Natural killer cell (primary cell): ENCODE measurements at regions not wholly inside any gene's neighbourhood (a gene's known extent, or its start where the extent isn't known, plus 50 kb on each side); places are given as distances from the start of the nearest gene placed in this dataset.

Source experiments
- ATAC-seq, 3 donors: fragments of 150-1000 bp in 2 of 3; fragments of 200-7000 bp in 1 of 3; cut with Tn5 transposase; 1 replicate in 1 of 3; 2 replicates in 2 of 3; pipeline ENCODE4 v1.10.0; 2021; ENCODE audit warnings: mild to moderate bottlenecking in 2 of 3, moderate library complexity in 2 of 3
- DNase-seq, 2 donors: peaks; one replicate each; pipeline versions ENCODE4 v3.0.0 to v3.0.0-alpha.2; 2013 to 2021; ENCODE audit warnings: mixed read lengths in 1 of 2
- H3K27ac ChIP-seq: one replicate; pipeline ENCODE4 v1.5.1; 2013; ENCODE audit warnings: mild to moderate bottlenecking, low read length
- H3K27me3 ChIP-seq: one replicate; pipeline ENCODE4 v1.6.1; 2013; ENCODE audit warnings: low read length; ENCODE audit not compliant: control insufficient read depth, insufficient read depth
- H3K36me3 ChIP-seq: one replicate; pipeline ENCODE4 v1.6.1; 2013; ENCODE audit warnings: low read length; ENCODE audit not compliant: control insufficient read depth, insufficient read depth
- H3K4me1 ChIP-seq: one replicate; pipeline ENCODE4 v1.6.1; 2013; ENCODE audit warnings: low read length; ENCODE audit not compliant: control insufficient read depth, insufficient read depth
- H3K4me3 ChIP-seq: one replicate; pipeline ENCODE4 v1.5.1; 2013; ENCODE audit warnings: low read length
- H3K9me3 ChIP-seq: one replicate; pipeline ENCODE4 v1.6.1; 2013; ENCODE audit warnings: low read length; ENCODE audit not compliant: control insufficient read depth, insufficient read depth
- H3K27ac Mint-ChIP-seq, 2 donors: one replicate each; pipeline ENCODE4 v1.8.0; 2022; ENCODE audit warnings: mild to moderate bottlenecking in 2 of 2, mixed read lengths in 2 of 2, moderate library complexity in 1 of 2
- H3K27me3 Mint-ChIP-seq, 2 donors: one replicate each; pipeline ENCODE4 v1.8.0; 2022; ENCODE audit warnings: low read depth in 2 of 2, mixed read lengths in 2 of 2
- H3K36me3 Mint-ChIP-seq: one replicate; pipeline ENCODE4 v1.8.0; 2022; ENCODE audit warnings: mixed read lengths
- H3K4me1 Mint-ChIP-seq, 2 donors: one replicate each; pipeline ENCODE4 v1.8.0; 2022; ENCODE audit warnings: mixed read lengths in 2 of 2
- H3K4me3 Mint-ChIP-seq: one replicate; pipeline ENCODE4 v1.8.0; 2022; ENCODE audit warnings: mild to moderate bottlenecking, moderate library complexity, mixed read lengths
- H3K9me3 Mint-ChIP-seq, 2 donors: one replicate each; pipeline ENCODE4 v1.8.0; 2022; ENCODE audit warnings: mixed read lengths in 2 of 2
- CTCF ChIP-seq: fragments of 200-600 bp; IDR thresholded peaks from one replicate; pipeline ENCODE4 v1.8.0; 2022; ENCODE audit warnings: antibody characterized with exemption
- WGBS: methylation state at CpG from one replicate; pipeline ENCODE4 v1.1.7; 2013; ENCODE audit warnings: missing lambda C conversion rate; ENCODE audit not compliant: insufficient coverage; 5-methylcytosine and 5-hydroxymethylcytosine counted together
- intact Hi-C: fragments of 100-400 bp; cut with micrococcal nuclease; formaldehyde crosslinking; loops from one replicate; pipeline ENCODE4 v1.14.2; 2022

GRCh38 chr7:131061818-131062217, 265.9 kb upstream of the MKLN1 start:
- H3K27ac Mint-ChIP-seq, result peak overlapping the region in 1 of 2 donors; percentile 96
- H3K9me3 ChIP-seq, result no peaks in the 10 kb centered on the region
- H3K36me3 Mint-ChIP-seq, result no peaks in the 10 kb centered on the region
- intact Hi-C loops, result no loop called here
- no peak overlapping the region for H3K4me3 ChIP-seq
- peaks cover 30% of the 10 kb centered on the region for H3K4me1 ChIP-seq
- WGBS, result 97% methylated on average over 3 of the region's 4 CpGs
- H3K27ac ChIP-seq, result no peak overlapping the region
- H3K36me3 ChIP-seq, result peaks cover 2% of the 10 kb centered on the region
- no peaks in the 10 kb centered on the region for H3K27me3 ChIP-seq
- no peak for TF ChIP-seq CTCF
- H3K4me1 Mint-ChIP-seq, result peaks cover 62 to 77% of the 10 kb centered on the region in 2 donors
- DNase-seq, result no peak
- ATAC-seq, result no peak
- H3K4me3 Mint-ChIP-seq, result no peak overlapping the region
- no peaks in the 10 kb centered on the region for H3K27me3 Mint-ChIP-seq
- no peaks in the 10 kb centered on the region for H3K9me3 Mint-ChIP-seq

GRCh38 chr7:131066635-131067034, 261.0 kb upstream of the MKLN1 start:
- Mint-ChIP-seq H3K4me1 (peaks cover 57 to 62% of the 10 kb centered on the region in 2 donors), H3K36me3 (peaks cover 9% of the 10 kb centered on the region), H3K4me3 (peak overlapping the region; percentile 25), H3K27me3 (no peaks in the 10 kb centered on the region), H3K9me3 (no peaks in the 10 kb centered on the region), H3K27ac (peak overlapping the region; percentile 31 to 86)
- H3K36me3 ChIP-seq, result peaks cover 2% of the 10 kb centered on the region
- peaks cover 9% of the 10 kb centered on the region for H3K4me1 ChIP-seq
- intact Hi-C loops, result loop anchor here (2.0 to 5.0 kb wide), 2 partner anchors 14 to 291 kb away; no protein-coding TSS in a partner anchor
- DNase-seq, result no peak
- no peak overlapping the region for H3K27ac ChIP-seq
- no peaks in the 10 kb centered on the region for H3K9me3 ChIP-seq
- peak in 1 of 3 donors; percentile 0 for ATAC-seq
- H3K27me3 ChIP-seq, result no peaks in the 10 kb centered on the region
- no peak overlapping the region for H3K4me3 ChIP-seq
- no peak for TF ChIP-seq CTCF

DNA sequence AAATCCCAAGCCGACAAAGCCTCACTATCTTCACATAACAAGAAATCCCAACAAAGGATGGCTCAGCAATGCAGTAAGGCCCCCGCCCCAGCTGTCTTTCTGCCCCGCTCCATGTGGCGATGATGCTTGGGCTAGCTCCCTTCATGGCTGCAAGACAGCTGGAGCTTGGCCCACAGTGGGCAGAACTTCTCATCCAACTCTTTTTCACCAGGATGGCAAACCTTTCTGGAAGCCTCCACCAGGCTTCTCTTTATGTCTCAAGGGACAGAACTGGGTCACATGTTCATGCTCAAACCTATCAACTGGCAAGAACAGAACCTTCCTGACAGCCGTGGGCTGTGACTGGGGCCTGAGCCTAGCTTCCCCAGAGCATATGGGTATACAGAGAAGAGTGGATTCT, 260.5 kb upstream of the MKLN1 start:
- no peak for DNase-seq
- peak in 2 of 3 donors; percentile 14 to 19 for ATAC-seq
- Histone ChIP-seq H3K36me3 (peaks cover 2% of the 10 kb centered on the region), H3K9me3 (no peaks in the 10 kb centered on the region), H3K27me3 (no peaks in the 10 kb centered on the region), H3K4me3 (no peak overlapping the region), H3K4me1 (peaks cover 13% of the 10 kb centered on the region), H3K27ac (no peak overlapping the region)
- H3K36me3 Mint-ChIP-seq, result peaks cover 9% of the 10 kb centered on the region
- peak overlapping the region; percentile 66 for H3K4me3 Mint-ChIP-seq
- no peaks in the 10 kb centered on the region for H3K9me3 Mint-ChIP-seq
- intact Hi-C loops, result loop anchor here (2.0 to 5.0 kb wide), 2 partner anchors 14 to 290 kb away; no protein-coding TSS in a partner anchor
- H3K27me3 Mint-ChIP-seq, result no peaks in the 10 kb centered on the region
- TF ChIP-seq CTCF, result no peak
- peak overlapping the region; percentile 31 to 86 for H3K27ac Mint-ChIP-seq
- 82% methylated on average over 4 of the region's 5 CpGs for WGBS
- H3K4me1 Mint-ChIP-seq, result peaks cover 57 to 64% of the 10 kb centered on the region in 2 donors

DNA sequence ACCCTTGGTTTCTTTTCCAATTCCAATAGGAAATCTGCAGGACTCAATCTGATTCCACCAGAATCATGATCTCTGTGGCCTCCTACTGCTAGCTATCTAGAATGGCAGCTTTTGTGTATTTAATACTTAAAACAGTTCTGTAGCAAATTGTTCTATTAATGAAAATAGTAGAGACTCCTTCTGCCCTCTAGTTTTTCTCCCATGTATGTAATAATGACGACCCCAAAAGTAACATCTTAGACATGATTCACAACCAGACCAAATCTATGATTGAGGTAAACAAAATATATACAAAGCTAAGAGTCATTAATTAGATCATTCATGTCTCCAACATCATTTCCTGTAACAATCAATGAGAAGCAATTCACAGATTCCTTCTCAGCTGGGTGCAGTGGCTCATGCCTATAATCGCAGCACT, 259.1 kb upstream of the MKLN1 start:
- Mint-ChIP-seq H3K9me3 (no peaks in the 10 kb centered on the region), H3K4me3 (no peak overlapping the region), H3K4me1 (peaks cover 48 to 70% of the 10 kb centered on the region in 2 donors), H3K36me3 (peaks cover 9% of the 10 kb centered on the region), H3K27ac (peak overlapping the region; percentile 31 to 86), H3K27me3 (no peaks in the 10 kb centered on the region)
- no peaks in the 10 kb centered on the region for H3K9me3 ChIP-seq
- H3K4me3 ChIP-seq, result no peak overlapping the region
- WGBS, result no CpG with 5 or more reads among the region's 2 CpGs
- intact Hi-C loops, result loop anchor here (5.0 kb wide), 1 partner anchor 289 kb away; no protein-coding TSS in a partner anchor
- no peak overlapping the region for H3K27ac ChIP-seq
- H3K27me3 ChIP-seq, result no peaks in the 10 kb centered on the region
- peaks cover 19% of the 10 kb centered on the region for H3K4me1 ChIP-seq
- H3K36me3 ChIP-seq, result peaks cover 5% of the 10 kb centered on the region
- TF ChIP-seq CTCF, result no peak
- peak in 1 of 3 donors; percentile 9 for ATAC-seq
- no peak for DNase-seq
